Smooth muscle cell (in vitro differentiated cells): ENCODE measurements at regions not wholly inside any gene's neighbourhood (a gene's known extent, or its start where the extent isn't known, plus 50 kb on each side); places are given as distances from the start of the nearest gene placed in this dataset.

Experiments used
- DNase-seq: peaks from one replicate; lab custom pipeline; 2025; ENCODE audit not compliant: unreplicated experiment; lab: John Stamatoyannopoulos, UW
- H2AFZ ChIP-seq: fragments of 200-600 bp; sonication (generic); 2 replicates; pipeline ENCODE4 v1.6.0; 2016; ENCODE audit warnings: antibody characterized with exemption, low read depth, mild to moderate bottlenecking
- H3F3A ChIP-seq: fragments of 200-600 bp; sonication (generic); 2 replicates; pipeline ENCODE4 v1.6.0; 2017; ENCODE audit warnings: antibody characterized with exemption, low read depth
- H3K27ac ChIP-seq: fragments of 200-600 bp; sonication (generic); 2 replicates; pipeline ENCODE4 v1.5.1; 2016; ENCODE audit warnings: low read depth, mild to moderate bottlenecking
- H3K27me3 ChIP-seq: fragments of 200-600 bp; sonication (generic); 2 replicates; pipeline ENCODE4 v1.6.1; 2016; ENCODE audit warnings: low read depth, mild to moderate bottlenecking
- H3K36me3 ChIP-seq: fragments of 200-600 bp; sonication (generic); 2 replicates; pipeline ENCODE4 v1.5.1; 2016; ENCODE audit warnings: low read depth
- H3K4me1 ChIP-seq: fragments of 200-600 bp; sonication (generic); 2 replicates; pipeline ENCODE4 v1.5.1; 2016; ENCODE audit warnings: low read depth
- H3K4me2 ChIP-seq: fragments of 200-600 bp; sonication (generic); 2 replicates; pipeline ENCODE4 v1.6.0; 2016; ENCODE audit warnings: mild to moderate bottlenecking
- H3K4me3 ChIP-seq: fragments of 200-600 bp; sonication (generic); 2 replicates; pipeline ENCODE4 v1.5.1; 2016; ENCODE audit warnings: mild to moderate bottlenecking
- H3K79me2 ChIP-seq: fragments of 200-600 bp; sonication (generic); 2 replicates; pipeline ENCODE4 v1.6.0; 2016; ENCODE audit warnings: low read depth, mild to moderate bottlenecking
- H3K9ac ChIP-seq: fragments of 200-600 bp; sonication (generic); 2 replicates; pipeline ENCODE4 v1.6.0; 2016; ENCODE audit warnings: low read depth
- H3K9me3 ChIP-seq: fragments of 200-600 bp; sonication (generic); replicated peaks from 2 replicates; pipeline ENCODE4 v1.5.1; 2016; ENCODE audit warnings: low read depth
- H4K20me1 ChIP-seq: fragments of 200-600 bp; sonication (generic); 2 replicates; pipeline ENCODE4 v1.6.0; 2016; ENCODE audit warnings: low read depth
- CTCF ChIP-seq: fragments of 200-600 bp; sonication (generic); IDR thresholded peaks from 2 replicates; pipeline ENCODE4 v1.5.1; 2017; ENCODE audit warnings: borderline replicate concordance, mild to moderate bottlenecking, antibody characterized with exemption; ENCODE audit not compliant: insufficient read depth, poor library complexity, severe bottlenecking
- WGBS: methylation state at CpG from one replicate; pipeline ENCODE4 v1.1.7; 2016; ENCODE audit warnings: low lambda C conversion rate; 5-methylcytosine and 5-hydroxymethylcytosine counted together

- Histone ChIP-seq H3K9me3 (no peaks in the 10 kb centered on the region), H3F3A (no peaks in the 10 kb centered on the region), H2AFZ (no peak overlapping the region), H4K20me1 (no peaks in the 10 kb centered on the region), H3K9ac (no peak overlapping the region), H3K79me2 (no peaks in the 10 kb centered on the region), H3K36me3 (no peaks in the 10 kb centered on the region), H3K4me1 (peaks cover 5% of the 10 kb centered on the region), H3K4me2 (no peak overlapping the region), H3K27me3 (no peaks in the 10 kb centered on the region), H3K4me3 (no peak overlapping the region), H3K27ac (no peak overlapping the region)
- WGBS = 85% methylated on average over 2 of the region's 2 CpGs
- TF ChIP-seq CTCF = no peak
- DNase-seq = no peak
Measured at GRCh38 chr12:92627511-92627910, 75.3 kb upstream of the PLEKHG7 start.

GRCh38 chr12:92625639-92626310, 77.0 kb upstream of the PLEKHG7 start:
- H3K4me3 ChIP-seq = no peak overlapping the region
- H3K4me1 ChIP-seq = peaks cover 5% of the 10 kb centered on the region
- H3F3A ChIP-seq = no peaks in the 10 kb centered on the region
- no peaks in the 10 kb centered on the region for H3K79me2 ChIP-seq
- no peak overlapping the region for H3K27ac ChIP-seq
- H3K36me3 ChIP-seq = no peaks in the 10 kb centered on the region
- H3K9ac ChIP-seq = no peak overlapping the region
- no peaks in the 10 kb centered on the region for H4K20me1 ChIP-seq
- H3K9me3 ChIP-seq = no peaks in the 10 kb centered on the region
- H3K4me2 ChIP-seq = no peak overlapping the region
- TF ChIP-seq CTCF = no peak
- H3K27me3 ChIP-seq = no peaks in the 10 kb centered on the region
- no peak overlapping the region for H2AFZ ChIP-seq
- no peak for DNase-seq
- 84% methylated on average over 3 of the region's 3 CpGs for WGBS

- H3K27ac ChIP-seq = peak overlapping the region; percentile 75
- H3F3A ChIP-seq = no peaks in the 10 kb centered on the region
- no peaks in the 10 kb centered on the region for H3K27me3 ChIP-seq
- H3K4me1 ChIP-seq = peaks cover 5% of the 10 kb centered on the region
- H3K36me3 ChIP-seq = no peaks in the 10 kb centered on the region
- H3K4me3 ChIP-seq = no peak overlapping the region
- 35% methylated on average over 1 of the region's 1 CpG for WGBS
- H3K9me3 ChIP-seq = no peaks in the 10 kb centered on the region
- H3K9ac ChIP-seq = peak overlapping the region; percentile 14
- no peak overlapping the region for H2AFZ ChIP-seq
- no peaks in the 10 kb centered on the region for H4K20me1 ChIP-seq
- H3K79me2 ChIP-seq = no peaks in the 10 kb centered on the region
- DNase-seq = no peak
- H3K4me2 ChIP-seq = peak overlapping the region; percentile 8
- no peak for TF ChIP-seq CTCF
Measured at GRCh38 chr12:92624236-92624635, 78.6 kb upstream of the PLEKHG7 start.

GRCh38 chr12:92623386-92623785, 79.4 kb upstream of the PLEKHG7 start:
- H3K4me3 ChIP-seq = no peak overlapping the region
- H3K4me2 ChIP-seq = peak overlapping the region; percentile 8
- no peak for TF ChIP-seq CTCF
- peaks cover 5% of the 10 kb centered on the region for H3K4me1 ChIP-seq
- H3K9ac ChIP-seq = peak overlapping the region; percentile 14
- H3K27me3 ChIP-seq = no peaks in the 10 kb centered on the region
- H3K9me3 ChIP-seq = no peaks in the 10 kb centered on the region
- H3F3A ChIP-seq = no peaks in the 10 kb centered on the region
- no peaks in the 10 kb centered on the region for H3K36me3 ChIP-seq
- peak overlapping the region; percentile 75 for H3K27ac ChIP-seq
- DNase-seq = no peak
- H4K20me1 ChIP-seq = no peaks in the 10 kb centered on the region
- no peak overlapping the region for H2AFZ ChIP-seq
- H3K79me2 ChIP-seq = no peaks in the 10 kb centered on the region
